ENCODE measurements at regions not wholly inside any gene's neighbourhood (a gene's known extent, or its start where the extent isn't known, plus 50 kb on each side); places are given as distances from the start of the nearest gene placed in this dataset.

GRCh38 chr1:9466780-9467758 is 72.2 kb upstream of the SLC25A33 start:
- Histone ChIP-seq H3K79me2 (ENCODE audit: insufficient read depth, low read length) (no peaks in the 10 kb centered on the region), H3K4me3 (replicated peaks in 1 of 3; ENCODE audit: insufficient read depth in 1 of 3, low read depth in 2 of 3, low read length in 3 of 3) (peak overlapping the region in 2 of 3 experiments; percentile 34 to 50; a peak in 1 of 6 replicates), H3K9ac (ENCODE audit: insufficient read depth, low read depth, low read length) (no peak overlapping the region), H3K36me3 (replicated peaks in 1 of 2; ENCODE audit: control insufficient read depth in 1 of 2, insufficient read depth in 2 of 2, low read length in 2 of 2) (no peaks in the 10 kb centered on the region), H3K27me3 (ENCODE audit: control insufficient read depth in 1 of 2, insufficient read depth in 2 of 2, low read length in 2 of 2) (peaks cover 7 to 41% of the 10 kb centered on the region in 2 experiments), H3K4me1 (ENCODE audit: insufficient read depth, low read length) (peaks cover 21% of the 10 kb centered on the region), H3K9me3 (ENCODE audit: low read length) (no peaks in the 10 kb centered on the region), H4K20me1 (ENCODE audit: insufficient read depth, low read length) (no peaks in the 10 kb centered on the region), H2AFZ (ENCODE audit: low read length) (peak overlapping the region; percentile 19), H3K27ac (ENCODE audit: extremely low read length, insufficient read depth, low read length) (no peak overlapping the region), H3K4me2 (ENCODE audit: low read depth, low read length) (peak overlapping the region; percentile 78)
- in situ Hi-C loops (cut with HindIII; ENCODE audit: extremely low pct_ligation_motif_present, low pct_unique_long_range_greater_than_20kb) (no loop called here), intact Hi-C loops (cut with micrococcal nuclease; ENCODE audit: unreplicated experiment) (no loop called here)
- DNase-seq (ENCODE audit: low spot score): no peak
- ChIA-PET CTCF (ENCODE audit: low intra/inter-chr PET ratio, low total read pairs) (no interaction called here), POLR2A (interaction anchor here (0.5 to 1.4 kb wide), 3 partner anchors 9 to 217 kb away, joined by 3 to 4 read pairs (median 4); no protein-coding TSS in a partner anchor)
- no TSS peak for BruUV-seq (replicated peaks)
- 24% methylated on average over 26 of the region's 29 CpGs for WGBS (ENCODE audit: low lambda C conversion rate)
- ATAC-seq: peak; percentile 75
- FAIRE-seq: no peak
- TF ChIP-seq SNRNP70 (IDR thresholded peaks at IDR 0.05; ENCODE audit: low read depth, low read length) (no peak), EEA1 (CRISPR knock-in tag; IDR thresholded peaks at IDR 0.05; ENCODE audit: borderline replicate concordance) (no peak), PCBP1 (IDR thresholded peaks at IDR 0.05; ENCODE audit: borderline replicate concordance, low read depth, low read length) (no peak), CERS6 (CRISPR knock-in tag; IDR thresholded peaks at IDR 0.05) (no peak), TBX3 (IDR thresholded peaks at IDR 0.05; ENCODE audit: borderline replicate concordance) (peak; percentile 32; the same call in 1 of the 2 replicates), ZC3H4 (CRISPR knock-in tag; IDR thresholded peaks at IDR 0.05; ENCODE audit: borderline replicate concordance) (no peak), ZBTB7B (CRISPR knock-in tag; IDR thresholded peaks at IDR 0.05) (no peak), NFKB2 (CRISPR knock-in tag; IDR thresholded peaks at IDR 0.05; ENCODE audit: borderline replicate concordance) (no peak)
- TF ChIP-seq, protein P1, sequence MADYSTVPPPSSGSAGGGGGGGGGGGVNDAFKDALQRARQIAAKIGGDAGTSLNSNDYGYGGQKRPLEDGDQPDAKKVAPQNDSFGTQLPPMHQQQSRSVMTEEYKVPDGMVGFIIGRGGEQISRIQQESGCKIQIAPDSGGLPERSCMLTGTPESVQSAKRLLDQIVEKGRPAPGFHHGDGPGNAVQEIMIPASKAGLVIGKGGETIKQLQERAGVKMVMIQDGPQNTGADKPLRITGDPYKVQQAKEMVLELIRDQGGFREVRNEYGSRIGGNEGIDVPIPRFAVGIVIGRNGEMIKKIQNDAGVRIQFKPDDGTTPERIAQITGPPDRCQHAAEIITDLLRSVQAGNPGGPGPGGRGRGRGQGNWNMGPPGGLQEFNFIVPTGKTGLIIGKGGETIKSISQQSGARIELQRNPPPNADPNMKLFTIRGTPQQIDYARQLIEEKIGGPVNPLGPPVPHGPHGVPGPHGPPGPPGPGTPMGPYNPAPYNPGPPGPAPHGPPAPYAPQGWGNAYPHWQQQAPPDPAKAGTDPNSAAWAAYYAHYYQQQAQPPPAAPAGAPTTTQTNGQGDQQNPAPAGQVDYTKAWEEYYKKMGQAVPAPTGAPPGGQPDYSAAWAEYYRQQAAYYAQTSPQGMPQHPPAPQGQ (CRISPR knock-in tag; IDR thresholded peaks at IDR 0.05; ENCODE audit: borderline replicate concordance): no peak
- TF ChIP-seq, protein P2, sequence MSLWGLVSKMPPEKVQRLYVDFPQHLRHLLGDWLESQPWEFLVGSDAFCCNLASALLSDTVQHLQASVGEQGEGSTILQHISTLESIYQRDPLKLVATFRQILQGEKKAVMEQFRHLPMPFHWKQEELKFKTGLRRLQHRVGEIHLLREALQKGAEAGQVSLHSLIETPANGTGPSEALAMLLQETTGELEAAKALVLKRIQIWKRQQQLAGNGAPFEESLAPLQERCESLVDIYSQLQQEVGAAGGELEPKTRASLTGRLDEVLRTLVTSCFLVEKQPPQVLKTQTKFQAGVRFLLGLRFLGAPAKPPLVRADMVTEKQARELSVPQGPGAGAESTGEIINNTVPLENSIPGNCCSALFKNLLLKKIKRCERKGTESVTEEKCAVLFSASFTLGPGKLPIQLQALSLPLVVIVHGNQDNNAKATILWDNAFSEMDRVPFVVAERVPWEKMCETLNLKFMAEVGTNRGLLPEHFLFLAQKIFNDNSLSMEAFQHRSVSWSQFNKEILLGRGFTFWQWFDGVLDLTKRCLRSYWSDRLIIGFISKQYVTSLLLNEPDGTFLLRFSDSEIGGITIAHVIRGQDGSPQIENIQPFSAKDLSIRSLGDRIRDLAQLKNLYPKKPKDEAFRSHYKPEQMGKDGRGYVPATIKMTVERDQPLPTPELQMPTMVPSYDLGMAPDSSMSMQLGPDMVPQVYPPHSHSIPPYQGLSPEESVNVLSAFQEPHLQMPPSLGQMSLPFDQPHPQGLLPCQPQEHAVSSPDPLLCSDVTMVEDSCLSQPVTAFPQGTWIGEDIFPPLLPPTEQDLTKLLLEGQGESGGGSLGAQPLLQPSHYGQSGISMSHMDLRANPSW (CRISPR knock-in tag; IDR thresholded peaks at IDR 0.05; ENCODE audit: borderline replicate concordance): no peak
- TF ChIP-seq, protein P3, sequence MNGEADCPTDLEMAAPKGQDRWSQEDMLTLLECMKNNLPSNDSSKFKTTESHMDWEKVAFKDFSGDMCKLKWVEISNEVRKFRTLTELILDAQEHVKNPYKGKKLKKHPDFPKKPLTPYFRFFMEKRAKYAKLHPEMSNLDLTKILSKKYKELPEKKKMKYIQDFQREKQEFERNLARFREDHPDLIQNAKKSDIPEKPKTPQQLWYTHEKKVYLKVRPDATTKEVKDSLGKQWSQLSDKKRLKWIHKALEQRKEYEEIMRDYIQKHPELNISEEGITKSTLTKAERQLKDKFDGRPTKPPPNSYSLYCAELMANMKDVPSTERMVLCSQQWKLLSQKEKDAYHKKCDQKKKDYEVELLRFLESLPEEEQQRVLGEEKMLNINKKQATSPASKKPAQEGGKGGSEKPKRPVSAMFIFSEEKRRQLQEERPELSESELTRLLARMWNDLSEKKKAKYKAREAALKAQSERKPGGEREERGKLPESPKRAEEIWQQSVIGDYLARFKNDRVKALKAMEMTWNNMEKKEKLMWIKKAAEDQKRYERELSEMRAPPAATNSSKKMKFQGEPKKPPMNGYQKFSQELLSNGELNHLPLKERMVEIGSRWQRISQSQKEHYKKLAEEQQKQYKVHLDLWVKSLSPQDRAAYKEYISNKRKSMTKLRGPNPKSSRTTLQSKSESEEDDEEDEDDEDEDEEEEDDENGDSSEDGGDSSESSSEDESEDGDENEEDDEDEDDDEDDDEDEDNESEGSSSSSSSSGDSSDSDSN (CRISPR knock-in tag; IDR thresholded peaks at IDR 0.05): 0 out of 2 replicates have a peak, but pooled peaks have one; percentile 12
- TF ChIP-seq, protein P4, sequence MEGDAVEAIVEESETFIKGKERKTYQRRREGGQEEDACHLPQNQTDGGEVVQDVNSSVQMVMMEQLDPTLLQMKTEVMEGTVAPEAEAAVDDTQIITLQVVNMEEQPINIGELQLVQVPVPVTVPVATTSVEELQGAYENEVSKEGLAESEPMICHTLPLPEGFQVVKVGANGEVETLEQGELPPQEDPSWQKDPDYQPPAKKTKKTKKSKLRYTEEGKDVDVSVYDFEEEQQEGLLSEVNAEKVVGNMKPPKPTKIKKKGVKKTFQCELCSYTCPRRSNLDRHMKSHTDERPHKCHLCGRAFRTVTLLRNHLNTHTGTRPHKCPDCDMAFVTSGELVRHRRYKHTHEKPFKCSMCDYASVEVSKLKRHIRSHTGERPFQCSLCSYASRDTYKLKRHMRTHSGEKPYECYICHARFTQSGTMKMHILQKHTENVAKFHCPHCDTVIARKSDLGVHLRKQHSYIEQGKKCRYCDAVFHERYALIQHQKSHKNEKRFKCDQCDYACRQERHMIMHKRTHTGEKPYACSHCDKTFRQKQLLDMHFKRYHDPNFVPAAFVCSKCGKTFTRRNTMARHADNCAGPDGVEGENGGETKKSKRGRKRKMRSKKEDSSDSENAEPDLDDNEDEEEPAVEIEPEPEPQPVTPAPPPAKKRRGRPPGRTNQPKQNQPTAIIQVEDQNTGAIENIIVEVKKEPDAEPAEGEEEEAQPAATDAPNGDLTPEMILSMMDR (CRISPR knock-in tag; IDR thresholded peaks at IDR 0.05): 0 out of 2 replicates have a peak, but pooled peaks have one; percentile 4
